ENCODE measurements at regions not wholly inside any gene's neighbourhood (a gene's known extent, or its start where the extent isn't known, plus 50 kb on each side); places are given as distances from the start of the nearest gene placed in this dataset.

GRCh38 chr7:26034391-26034790 lies 117.6 kb upstream of the NFE2L3 start:
- H3K4me3 ChIP-seq (ENCODE audit: control extremely low read depth in 1 of 5, extremely low read depth in 1 of 5, insufficient read depth in 1 of 5, low read depth in 2 of 5, low read length in 4 of 5), result no peak overlapping the region
- no peaks in the 10 kb centered on the region for H3K79me2 ChIP-seq (ENCODE audit: control insufficient read depth, insufficient read depth, low read length)
- no peak overlapping the region for H3K4me2 ChIP-seq (replicated peaks; ENCODE audit: low read depth, low read length, poor library complexity, severe bottlenecking)
- H2AFZ ChIP-seq (ENCODE audit: insufficient read depth, low read depth, low read length, poor library complexity, severe bottlenecking), result no peak overlapping the region
- H3K27me3 ChIP-seq (replicated peaks in 1 of 4; ENCODE audit: control extremely low read depth in 1 of 4, control insufficient read depth in 3 of 4, insufficient read depth in 4 of 4, low read length in 3 of 4), result peaks cover 0 to 11% (median 0%) of the 10 kb centered on the region in 4 experiments
- Mint-ChIP-seq H3K27ac (no peak overlapping the region), H3K4me3 (no peak overlapping the region), H3K4me1 (no peaks in the 10 kb centered on the region), H3K27me3 (peaks cover 34% of the 10 kb centered on the region), H3K9me3 (ENCODE audit: insufficient read depth) (peaks cover 3% of the 10 kb centered on the region)
- intact Hi-C loops (cut with micrococcal nuclease), result no loop called here
- H3K27ac ChIP-seq (ENCODE audit: low read length in 2 of 2), result no peak overlapping the region
- no peak for ATAC-seq (ENCODE audit: low read depth)
- H3K36me3 ChIP-seq (replicated peaks in 1 of 2; ENCODE audit: control extremely low read depth in 1 of 2, control insufficient read depth in 1 of 2, extremely low read depth in 1 of 2, insufficient read depth in 2 of 2, low read length in 1 of 2), result no peaks in the 10 kb centered on the region
- no peak for DNase-seq
- no peak overlapping the region for H3K9ac ChIP-seq (ENCODE audit: low read length)
- WGBS (ENCODE audit: insufficient coverage), result 67% methylated on average over 2 of the region's 3 CpGs
- POLR2A ChIA-PET, result no interaction called here
- peaks cover 0 to 6% (median 0%) of the 10 kb centered on the region in 3 donors for H3K9me3 ChIP-seq (ENCODE audit: control extremely low read depth in 1 of 3, control insufficient read depth in 2 of 3, insufficient read depth in 1 of 3, low read length in 2 of 3)
- TF ChIP-seq EZH2 (IDR thresholded peaks at IDR 0.05; ENCODE audit: borderline replicate concordance, insufficient read depth, low read depth, low read length, poor library complexity, severe bottlenecking) (no peak), CTCF (IDR thresholded peaks at IDR 0.05) (no peak)
- CTCF ChIA-PET, result interaction anchor here (0.6 kb wide), 1 partner anchor 10 kb away, joined by 3 read pairs; no protein-coding TSS in a partner anchor
- H4K20me1 ChIP-seq (ENCODE audit: control insufficient read depth, insufficient read depth, low read length, poor library complexity, severe bottlenecking), result no peaks in the 10 kb centered on the region
- no peaks in the 10 kb centered on the region for H3K4me1 ChIP-seq (ENCODE audit: control insufficient read depth in 2 of 2, insufficient read depth in 2 of 2, low read length in 2 of 2)

- intact Hi-C loops (cut with micrococcal nuclease), result no loop called here
- Mint-ChIP-seq H3K4me3 (no peak overlapping the region), H3K27me3 (peaks cover 39% of the 10 kb centered on the region), H3K9me3 (ENCODE audit: insufficient read depth) (peaks cover 3% of the 10 kb centered on the region), H3K4me1 (no peaks in the 10 kb centered on the region), H3K27ac (no peak overlapping the region)
- H4K20me1 ChIP-seq (ENCODE audit: control insufficient read depth, insufficient read depth, low read length, poor library complexity, severe bottlenecking), result no peaks in the 10 kb centered on the region
- CTCF ChIA-PET, result no interaction called here
- DNase-seq (no peak), ATAC-seq (ENCODE audit: low read depth) (no peak)
- H3K27ac ChIP-seq (ENCODE audit: low read length in 2 of 2), result no peak overlapping the region
- no peaks in the 10 kb centered on the region for H3K79me2 ChIP-seq (ENCODE audit: control insufficient read depth, insufficient read depth, low read length)
- no peak overlapping the region for H3K9ac ChIP-seq (ENCODE audit: low read length)
- H3K9me3 ChIP-seq (ENCODE audit: control extremely low read depth in 1 of 3, control insufficient read depth in 2 of 3, insufficient read depth in 1 of 3, low read length in 2 of 3), result peaks cover 0 to 6% (median 0%) of the 10 kb centered on the region in 3 donors
- H3K4me3 ChIP-seq (ENCODE audit: control extremely low read depth in 1 of 5, extremely low read depth in 1 of 5, insufficient read depth in 1 of 5, low read depth in 2 of 5, low read length in 4 of 5), result no peak overlapping the region
- POLR2A ChIA-PET, result no interaction called here
- no peak for TF ChIP-seq CTCF (IDR thresholded peaks at IDR 0.05)
- TF ChIP-seq EZH2 (IDR thresholded peaks at IDR 0.05; ENCODE audit: borderline replicate concordance, insufficient read depth, low read depth, low read length, poor library complexity, severe bottlenecking), result no peak
- H3K4me2 ChIP-seq (replicated peaks; ENCODE audit: low read depth, low read length, poor library complexity, severe bottlenecking), result no peak overlapping the region
- H3K27me3 ChIP-seq (replicated peaks in 1 of 4; ENCODE audit: control extremely low read depth in 1 of 4, control insufficient read depth in 3 of 4, insufficient read depth in 4 of 4, low read length in 3 of 4), result peaks cover 0 to 16% (median 2%) of the 10 kb centered on the region in 4 experiments
- no peaks in the 10 kb centered on the region for H3K36me3 ChIP-seq (replicated peaks in 1 of 2; ENCODE audit: control extremely low read depth in 1 of 2, control insufficient read depth in 1 of 2, extremely low read depth in 1 of 2, insufficient read depth in 2 of 2, low read length in 1 of 2)
- no peaks in the 10 kb centered on the region for H3K4me1 ChIP-seq (ENCODE audit: control insufficient read depth in 2 of 2, insufficient read depth in 2 of 2, low read length in 2 of 2)
- H2AFZ ChIP-seq (ENCODE audit: insufficient read depth, low read depth, low read length, poor library complexity, severe bottlenecking), result no peak overlapping the region
These were observed 116.4 kb upstream of the NFE2L3 start for GRCh38 chr7:26035552-26035951.
